Activated naive CD4-positive, alpha-beta T cell treated with Interleukin-2 at 50 U/mL for 16 hours (primary cell): ENCODE measurements at regions not wholly inside any gene's neighbourhood (a gene's known extent, or its start where the extent isn't known, plus 50 kb on each side); places are given as distances from the start of the nearest gene placed in this dataset.
A peak's percentile ranks its signal among the peaks of the same experiment; 100 is the strongest.
"Not testable (repeated sequence)": the region's sequence is repeated elsewhere in the genome, so short reads cannot be mapped to it uniquely, and the experiment has no call there.

ENCODE experiments used
- DNase-seq: peaks from one replicate; pipeline ENCODE4 v3.0.0-alpha.2; 2020

DNA sequence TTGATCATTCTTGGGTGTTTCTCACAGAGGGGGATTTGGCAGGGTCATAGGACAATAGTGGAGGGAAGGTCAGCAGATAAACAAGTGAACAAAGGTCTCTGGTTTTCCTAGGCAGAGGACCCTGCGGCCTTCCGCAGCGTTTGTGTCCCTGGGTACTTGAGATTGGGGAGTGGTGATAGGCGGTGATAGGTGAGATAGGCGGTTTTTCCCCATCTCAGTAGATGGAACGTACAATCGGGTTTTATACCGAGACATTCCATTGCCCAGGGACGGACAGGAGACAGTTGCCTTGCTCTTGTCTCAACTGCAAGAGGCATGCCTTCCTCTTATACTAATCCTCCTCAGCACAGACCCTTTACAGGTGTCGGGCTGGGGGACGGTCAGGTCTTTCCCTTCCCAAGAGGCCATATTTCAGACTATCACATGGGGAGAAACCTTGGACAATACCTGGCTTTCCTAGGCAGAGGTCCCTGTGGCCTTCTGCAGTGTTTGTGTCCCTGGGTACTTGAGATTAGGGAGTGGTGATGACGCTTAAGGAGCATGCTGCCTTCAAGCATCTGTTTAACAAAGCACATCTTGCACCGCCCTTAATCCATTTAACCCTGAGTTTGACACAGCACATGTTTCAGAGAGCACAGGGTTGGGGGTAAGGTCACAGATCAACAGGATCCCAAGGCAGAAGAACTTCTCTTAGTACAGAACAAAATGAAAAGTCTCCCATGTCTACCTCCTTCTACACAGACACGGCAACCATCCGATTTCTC lies 86.2 kb downstream of the OR2B2 start:
- DNase-seq: not testable (repeated sequence)

DNA sequence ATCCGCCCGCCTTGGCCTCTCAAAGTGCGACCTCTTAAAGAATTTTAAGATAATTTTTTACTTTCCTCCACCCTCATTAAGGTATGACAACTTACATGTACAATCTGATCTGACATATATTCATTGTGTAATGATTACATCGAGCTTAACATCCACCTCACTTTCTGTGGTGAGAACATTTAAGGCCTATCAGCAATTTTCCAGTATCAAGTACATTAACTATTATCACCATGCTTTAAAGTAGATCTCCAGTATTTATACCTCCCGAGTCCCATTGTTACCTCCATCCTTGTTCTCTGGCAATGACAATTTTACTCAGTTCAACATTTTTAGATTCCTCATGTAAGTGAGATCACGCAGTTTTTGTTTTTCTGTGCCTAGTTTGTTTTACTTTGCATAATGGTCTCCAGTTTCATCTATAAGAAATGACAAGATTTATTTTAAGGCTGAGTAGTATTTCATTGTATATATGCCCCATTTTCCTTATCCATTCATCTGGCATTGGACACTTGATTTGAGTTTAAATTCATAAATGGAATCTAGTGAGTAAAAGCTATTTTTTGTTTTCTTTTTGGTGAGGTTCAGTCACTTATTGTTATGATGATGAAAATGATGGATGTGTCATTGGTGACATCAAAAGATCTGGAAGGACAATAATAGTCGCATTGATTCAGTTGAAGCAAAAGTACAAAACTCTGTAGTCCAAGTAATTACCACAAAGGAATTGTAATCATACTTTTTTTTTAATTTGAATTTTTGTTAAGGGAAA lies 87.0 kb downstream of the OR2B2 start:
- DNase-seq: no peak

DNA sequence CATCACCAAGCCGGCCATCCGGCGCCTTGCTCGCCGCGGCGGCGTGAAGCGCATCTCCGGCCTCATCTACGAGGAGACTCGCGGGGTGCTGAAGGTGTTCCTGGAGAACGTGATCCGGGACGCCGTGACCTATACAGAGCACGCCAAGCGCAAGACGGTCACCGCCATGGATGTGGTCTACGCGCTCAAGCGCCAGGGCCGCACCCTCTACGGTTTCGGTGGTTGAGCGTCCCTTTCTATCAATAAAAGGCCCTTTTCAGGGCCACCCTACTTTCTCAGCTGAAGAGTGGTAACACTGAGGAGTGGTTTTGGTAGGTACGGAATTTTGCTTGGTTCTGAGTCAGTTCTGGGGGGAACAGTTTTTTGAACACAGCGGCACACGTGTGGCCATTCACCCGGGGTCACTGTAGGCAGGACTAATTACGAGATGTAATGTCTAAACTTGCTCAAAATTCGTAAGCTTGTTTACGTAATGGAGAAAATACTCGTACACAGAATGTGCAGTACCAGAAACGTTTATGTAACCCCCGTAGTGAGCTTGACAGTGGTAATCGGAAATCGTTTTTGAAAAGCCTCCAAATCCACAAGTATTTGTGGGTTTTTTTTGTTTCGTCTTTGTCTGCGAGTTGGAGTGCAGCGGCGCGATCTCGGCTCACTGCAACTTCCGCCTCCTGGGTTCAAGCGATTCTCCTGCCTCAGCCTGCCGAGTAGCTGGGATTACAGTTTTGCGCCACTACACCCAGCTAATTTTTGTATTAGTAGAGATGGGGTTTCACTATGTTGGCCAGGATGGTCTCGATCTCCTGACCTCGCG lies 87.8 kb downstream of the OR2B2 start:
- not testable (repeated sequence) for DNase-seq

DNA sequence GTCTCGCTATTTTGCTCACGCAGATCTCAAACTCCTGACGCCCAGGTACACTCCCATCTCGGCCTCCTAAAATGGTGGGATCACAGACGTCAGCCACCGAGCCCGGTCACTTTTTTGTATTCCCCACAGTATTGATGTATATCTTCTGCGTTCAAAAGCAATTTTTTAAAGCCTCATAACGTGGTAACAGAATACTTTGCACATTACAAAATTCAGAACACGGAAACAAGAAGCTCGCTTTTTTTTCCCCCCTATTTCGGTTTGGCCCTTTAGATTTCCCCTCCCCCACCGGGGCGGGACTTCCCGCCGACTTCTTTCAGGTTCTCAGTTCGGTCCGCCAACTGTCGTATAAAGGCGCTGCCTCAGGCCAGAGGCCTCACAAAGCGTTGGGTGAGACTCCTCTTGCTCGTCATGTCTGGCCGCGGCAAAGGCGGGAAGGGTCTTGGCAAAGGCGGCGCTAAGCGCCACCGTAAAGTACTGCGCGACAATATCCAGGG lies 88.4 kb downstream of the OR2B2 start:
- peak; percentile 73 for DNase-seq

DNA sequence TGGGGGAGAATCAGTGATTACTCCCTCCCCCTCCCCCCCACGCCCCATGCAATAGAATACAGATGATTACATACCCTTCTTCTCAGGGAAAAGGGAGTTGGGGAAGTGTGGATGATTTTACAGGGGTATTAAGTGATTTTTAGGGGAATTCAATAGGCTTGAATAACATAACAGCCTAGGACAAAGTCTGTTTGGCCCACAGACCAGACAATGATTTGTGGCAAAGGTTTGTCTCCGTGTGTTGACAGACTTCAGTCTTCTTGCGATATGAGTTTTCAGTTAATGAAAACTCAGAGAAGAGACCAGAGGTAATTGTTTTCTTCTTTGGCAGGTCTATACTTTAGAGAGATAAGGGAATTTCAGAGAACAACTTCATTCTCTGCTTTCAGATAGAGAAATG lies 95.3 kb downstream of the OR2B2 start:
- no peak for DNase-seq

DNA sequence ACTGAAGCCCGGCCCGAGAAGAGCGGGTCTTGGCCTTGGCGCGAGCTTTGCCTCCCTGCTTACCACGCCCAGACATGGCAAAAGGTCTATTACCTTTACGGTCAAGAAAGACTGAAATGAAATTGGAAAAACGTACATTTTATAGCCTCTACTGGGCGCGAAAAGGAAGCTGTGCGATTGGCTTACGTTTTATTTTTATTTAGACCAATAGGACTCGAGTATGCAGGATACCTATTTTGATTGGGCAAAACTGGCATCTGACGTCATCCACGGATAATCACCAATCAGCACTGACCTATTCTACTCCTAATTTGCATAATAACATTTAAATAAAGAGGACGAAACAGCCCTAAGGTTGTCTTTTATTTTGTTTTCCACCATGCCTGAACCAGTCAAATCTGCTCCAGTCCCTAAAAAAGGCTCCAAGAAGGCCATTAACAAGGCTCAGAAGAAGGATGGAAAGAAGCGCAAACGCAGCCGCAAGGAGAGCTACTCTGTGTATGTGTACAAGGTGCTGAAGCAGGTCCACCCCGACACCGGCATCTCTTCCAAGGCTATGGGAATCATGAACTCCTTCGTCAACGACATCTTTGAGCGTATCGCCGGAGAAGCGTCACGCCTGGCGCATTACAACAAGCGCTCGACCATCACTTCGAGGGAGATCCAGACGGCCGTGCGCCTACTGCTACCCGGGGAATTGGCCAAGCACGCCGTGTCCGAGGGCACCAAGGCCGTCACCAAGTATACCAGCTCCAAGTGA lies 97.4 kb downstream of the OR2B2 start:
- peak; percentile 70 for DNase-seq

DNA sequence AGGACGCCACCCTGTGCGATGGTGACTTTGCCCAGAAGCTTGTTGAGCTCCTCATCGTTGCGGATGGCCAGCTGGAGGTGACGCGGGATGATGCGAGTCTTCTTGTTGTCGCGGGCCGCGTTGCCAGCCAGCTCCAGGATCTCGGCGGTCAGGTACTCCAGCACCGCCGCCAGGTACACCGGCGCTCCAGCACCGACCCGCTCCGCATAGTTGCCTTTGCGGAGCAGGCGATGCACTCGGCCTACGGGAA lies 97.9 kb downstream of the OR2B2 start:
- not testable (repeated sequence) for DNase-seq

DNA sequence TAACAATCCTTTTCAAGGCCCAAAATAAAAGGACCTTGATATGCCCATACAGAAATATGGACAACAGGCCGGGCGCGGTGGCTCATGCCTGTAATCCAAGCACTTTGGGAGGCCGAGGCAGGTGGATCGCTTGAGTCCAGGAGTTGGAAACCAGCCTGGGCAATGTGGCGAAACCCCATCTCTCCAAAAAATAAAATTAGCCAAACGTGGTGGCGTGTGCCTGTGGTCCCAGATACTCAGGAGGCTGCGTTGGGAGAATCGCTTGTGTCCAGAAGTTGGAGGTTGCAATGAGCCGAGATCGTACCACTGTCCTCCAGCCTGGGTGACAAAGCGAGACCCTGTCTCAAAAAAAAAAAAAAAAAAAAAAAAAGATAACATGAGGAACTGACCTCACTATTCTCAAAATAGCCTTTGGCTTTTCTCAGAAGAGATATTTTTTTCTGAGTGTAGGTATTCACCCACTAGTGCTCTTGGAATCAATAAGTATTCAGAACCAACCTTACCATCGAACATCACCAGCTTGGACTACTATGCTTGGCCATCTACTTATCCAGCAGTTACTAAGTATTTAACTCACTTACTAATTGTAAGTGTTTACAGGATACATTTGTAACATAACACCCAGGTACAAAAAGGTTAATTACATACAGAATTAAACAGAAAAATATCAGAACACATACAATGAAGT lies 99.2 kb downstream of the OR2B2 start:
- no peak for DNase-seq

DNA sequence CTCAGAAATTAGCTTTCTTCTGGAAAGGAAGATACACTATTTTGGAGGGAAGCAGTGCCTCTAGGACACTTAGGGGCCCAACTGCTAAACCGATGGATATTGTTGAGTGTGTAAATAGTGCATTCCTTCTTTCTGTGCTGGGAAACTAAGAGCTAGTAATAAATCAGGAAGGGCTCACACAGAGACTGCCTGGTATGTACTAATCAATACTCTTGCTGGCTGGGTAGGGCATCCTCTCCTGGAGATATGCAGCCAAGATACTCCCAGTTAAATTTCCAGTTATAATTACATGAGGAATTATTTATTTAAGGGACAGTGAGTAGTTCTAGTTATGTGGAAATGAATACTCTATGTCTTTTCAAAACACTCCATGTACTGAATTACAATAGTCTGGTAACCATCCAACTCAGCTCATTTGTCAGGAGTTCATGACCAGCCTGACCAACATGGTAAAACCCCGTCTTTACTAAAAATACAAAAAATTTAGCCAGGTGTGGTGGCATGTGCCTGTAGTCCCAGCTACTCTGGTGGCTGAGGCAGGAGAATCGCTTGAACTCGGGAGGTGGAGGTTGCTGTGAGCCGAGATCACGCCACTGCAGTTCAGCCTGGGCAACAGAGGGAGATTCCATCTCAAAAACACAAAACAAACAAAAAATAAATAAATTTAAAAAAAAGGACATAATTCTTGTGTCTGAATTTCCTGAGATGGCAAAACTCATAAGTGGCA lies 100.0 kb downstream of the OR2B2 start:
- DNase-seq: no peak

DNA sequence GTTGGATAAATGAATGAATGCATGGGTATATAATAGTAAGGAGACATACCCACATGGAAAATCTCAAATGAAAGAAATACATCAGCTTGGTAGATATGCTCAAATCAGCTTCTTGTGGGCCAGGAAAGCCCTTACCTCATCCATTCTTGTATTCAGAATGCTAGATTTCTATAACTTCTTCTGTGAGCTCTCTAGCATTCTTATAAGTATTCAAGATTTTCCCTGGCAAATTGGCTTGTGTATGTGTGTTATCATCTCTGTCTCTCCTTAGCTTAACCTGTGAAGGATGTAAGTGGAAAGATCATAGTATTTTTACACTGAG lies 100.8 kb downstream of the OR2B2 start:
- DNase-seq: no peak

DNA sequence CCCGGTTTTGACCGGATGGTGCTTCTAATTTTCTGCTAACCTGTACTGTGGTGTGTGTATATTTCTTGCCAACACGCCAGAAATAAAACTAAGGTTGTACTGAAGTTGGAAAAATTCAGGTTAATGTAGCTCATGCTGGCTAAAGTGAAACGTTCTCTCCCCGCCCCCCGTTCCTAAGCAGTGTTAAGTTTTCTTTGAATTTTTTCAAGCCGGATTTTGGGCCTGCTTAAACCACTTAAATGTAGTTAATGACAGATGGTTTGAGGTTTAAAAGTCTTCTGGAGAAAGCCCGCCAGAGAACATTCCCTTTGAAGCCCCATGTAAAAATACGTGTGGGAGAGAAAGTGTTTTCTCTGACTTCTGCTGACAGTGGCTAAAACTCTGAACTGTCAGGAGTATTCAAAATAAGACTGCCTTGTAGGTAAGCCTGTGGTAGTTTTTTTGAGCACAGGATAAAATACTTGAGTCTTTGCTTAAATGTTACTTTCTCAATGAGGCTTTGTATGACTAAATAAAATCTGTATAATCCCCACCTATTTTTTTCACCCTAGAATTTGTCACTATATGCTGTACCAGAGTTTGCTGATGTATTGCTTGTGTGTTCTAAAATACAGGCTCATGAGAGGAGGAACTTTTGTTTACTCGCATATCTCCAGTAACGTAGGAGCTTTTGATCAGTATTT lies 101.3 kb downstream of the OR2B2 start:
- no peak for DNase-seq

DNA sequence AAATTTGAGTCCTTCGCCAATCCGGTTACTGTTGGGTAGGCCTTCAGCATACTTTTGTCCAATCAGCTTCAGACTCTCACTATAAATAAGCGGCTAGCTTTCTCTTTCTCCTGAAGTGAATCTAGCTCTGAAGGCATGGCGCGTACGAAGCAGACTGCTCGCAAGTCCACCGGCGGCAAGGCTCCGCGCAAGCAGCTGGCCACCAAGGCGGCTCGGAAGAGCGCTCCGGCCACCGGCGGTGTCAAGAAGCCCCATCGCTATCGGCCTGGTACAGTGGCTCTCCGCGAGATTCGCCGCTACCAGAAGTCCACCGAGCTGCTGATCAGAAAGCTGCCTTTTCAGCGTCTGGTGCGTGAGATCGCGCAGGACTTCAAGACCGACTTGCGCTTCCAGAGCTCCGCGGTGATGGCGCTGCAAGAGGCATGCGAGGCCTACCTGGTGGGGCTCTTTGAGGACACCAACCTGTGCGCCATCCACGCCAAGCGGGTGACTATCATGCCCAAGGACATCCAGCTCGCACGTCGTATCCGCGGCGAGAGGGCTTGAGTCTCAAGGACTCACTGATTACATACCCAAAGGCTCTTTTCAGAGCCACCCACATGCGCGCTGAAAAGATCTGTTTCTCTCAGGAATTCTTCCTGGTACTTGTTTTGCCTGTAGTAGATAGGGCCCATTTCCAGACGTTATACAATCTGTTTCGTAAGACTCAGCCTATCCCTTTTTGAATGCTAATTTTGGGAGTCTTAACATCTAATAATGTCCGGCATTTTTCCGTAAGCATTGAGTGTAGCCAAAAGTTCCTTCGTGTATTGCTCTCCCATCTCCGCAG lies 102.0 kb downstream of the OR2B2 start:
- peak; percentile 64 for DNase-seq

DNA sequence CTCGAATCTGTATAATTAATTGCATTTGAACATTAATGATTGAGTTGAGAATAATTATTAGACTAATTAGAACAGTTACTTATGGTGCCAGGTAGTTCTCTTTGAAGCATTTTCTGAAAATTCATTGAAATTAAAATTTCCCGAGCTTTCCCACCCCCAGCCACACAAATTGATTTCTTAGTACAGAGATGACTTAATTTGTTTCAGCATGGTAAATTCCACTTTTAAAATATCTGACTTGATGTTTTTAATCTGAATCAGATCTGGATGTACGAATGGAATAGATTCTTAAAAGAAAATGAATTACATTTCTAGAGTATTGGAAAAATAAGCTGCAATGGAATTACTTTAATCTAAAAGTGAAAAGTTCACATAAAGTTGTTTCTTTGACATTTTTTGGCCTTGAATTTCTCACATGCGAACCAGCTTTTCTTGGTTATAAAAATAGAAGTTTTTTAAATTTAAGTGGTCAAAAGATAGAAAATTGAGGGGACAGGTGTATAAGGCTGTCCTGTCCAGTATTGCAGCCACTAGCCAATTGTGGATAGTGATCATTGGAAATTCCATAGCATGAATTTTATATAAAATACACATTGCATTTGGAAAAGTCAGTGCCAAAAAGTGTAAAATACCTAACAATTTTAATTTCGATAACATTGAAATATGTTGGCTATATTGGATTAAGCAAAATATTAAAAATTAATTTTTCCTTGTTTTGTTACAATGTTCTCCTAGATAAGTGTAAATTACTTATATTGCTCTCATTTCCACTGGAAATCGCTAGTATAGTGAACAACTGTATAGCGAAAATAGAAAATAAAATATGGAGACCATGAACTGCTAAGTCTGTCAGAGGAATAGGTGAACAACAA lies 102.9 kb downstream of the OR2B2 start:
- no peak for DNase-seq

DNA sequence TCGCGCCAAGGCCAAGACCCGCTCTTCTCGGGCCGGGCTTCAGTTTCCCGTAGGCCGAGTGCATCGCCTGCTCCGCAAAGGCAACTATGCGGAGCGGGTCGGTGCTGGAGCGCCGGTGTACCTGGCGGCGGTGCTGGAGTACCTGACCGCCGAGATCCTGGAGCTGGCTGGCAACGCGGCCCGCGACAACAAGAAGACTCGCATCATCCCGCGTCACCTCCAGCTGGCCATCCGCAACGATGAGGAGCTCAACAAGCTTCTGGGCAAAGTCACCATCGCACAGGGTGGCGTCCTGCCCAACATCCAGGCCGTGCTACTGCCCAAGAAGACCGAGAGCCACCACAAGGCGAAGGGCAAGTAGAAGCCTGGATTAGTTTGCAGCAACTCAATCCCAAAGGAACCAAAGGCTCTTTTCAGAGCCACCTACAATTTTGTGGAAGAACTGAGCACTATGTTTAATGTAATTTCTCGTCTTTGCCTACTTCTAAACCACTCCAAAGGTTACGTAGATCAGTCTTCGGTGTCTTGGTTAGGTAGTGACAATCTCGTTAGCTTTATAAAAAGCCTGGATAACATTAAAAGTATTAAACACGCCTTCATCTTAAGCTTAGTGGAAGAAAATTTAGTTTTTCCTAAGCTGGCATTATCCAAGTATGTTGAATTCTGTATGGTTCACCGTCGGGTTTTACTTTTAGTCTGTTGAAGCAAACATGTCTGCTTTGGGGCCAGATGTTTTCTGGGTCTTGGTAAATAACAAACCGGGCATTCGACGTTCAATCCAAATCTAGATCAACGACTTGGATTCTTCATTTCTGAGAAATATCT lies 103.7 kb downstream of the OR2B2 start:
- not testable (repeated sequence) for DNase-seq

DNA sequence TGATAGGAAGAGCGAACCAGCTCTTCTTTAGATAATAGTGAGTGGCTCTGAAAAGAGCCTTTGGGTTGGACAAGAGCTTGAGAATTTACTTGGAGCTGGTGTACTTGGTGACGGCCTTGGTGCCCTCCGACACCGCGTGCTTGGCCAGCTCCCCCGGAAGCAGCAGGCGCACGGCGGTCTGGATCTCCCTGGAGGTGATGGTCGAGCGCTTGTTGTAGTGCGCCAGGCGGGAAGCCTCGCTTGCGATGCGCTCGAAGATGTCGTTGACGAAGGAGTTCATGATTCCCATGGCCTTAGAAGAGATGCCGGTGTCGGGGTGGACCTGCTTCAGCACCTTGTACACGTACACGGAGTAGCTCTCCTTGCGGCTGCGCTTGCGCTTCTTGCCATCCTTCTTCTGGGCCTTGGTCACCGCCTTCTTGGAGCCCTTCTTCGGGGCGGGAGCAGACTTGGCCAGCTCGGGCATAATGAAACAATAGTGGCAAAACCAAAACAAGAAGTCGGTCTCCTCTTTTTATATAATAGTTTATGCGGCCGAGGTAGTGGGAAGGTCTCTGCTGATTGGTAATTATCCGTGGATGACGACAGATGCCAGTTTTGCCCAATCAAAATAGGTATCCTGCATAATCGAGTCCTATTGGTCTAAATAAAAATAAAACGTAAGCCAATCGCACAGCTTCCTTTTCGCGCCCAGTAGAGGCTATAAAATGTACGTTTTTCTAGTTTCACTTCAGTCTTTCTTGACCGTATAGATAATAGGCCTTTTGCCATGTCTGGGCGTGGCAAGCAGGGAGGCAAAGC lies 104.6 kb downstream of the OR2B2 start:
- DNase-seq: peak; percentile 63

DNA sequence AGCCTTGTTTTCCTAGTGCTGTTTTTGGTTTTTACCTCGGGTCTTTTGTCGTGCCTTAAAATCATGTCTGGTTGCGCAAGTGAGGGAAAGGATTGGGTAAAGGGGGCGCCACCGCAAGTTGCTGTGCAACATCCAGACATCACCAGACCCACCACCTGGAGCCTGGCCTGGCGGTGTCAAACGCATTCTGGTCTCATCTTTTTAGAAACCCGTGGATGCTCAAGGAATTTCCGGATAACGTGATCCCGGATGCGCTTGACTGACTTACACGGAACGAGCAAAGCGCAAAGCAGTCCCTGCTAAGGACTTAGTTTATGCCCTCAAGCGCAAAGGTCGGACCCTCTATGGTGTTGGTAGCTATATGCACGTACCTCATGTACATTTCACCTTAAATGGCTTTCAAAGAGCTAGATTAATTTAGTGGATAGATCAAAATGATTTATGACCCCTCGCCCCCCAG lies 105.2 kb downstream of the OR2B2 start:
- DNase-seq: no peak

DNA sequence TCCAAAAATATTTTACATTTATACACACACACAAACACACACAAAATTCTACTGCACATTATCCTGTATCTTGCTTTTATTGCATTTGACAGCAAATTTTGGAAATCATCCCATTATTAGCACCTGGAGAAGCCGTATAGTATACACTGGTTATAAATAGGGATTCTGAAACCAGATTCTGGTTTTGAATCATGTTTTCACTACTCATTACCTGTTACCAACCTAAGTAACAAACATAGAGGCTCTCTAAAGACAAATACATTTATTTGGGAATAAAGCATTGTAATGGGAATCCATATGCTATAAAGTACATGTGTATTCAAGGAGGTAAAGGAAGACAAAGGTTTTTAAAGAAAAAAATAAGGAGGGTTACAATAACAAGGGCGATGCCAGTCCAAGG lies 106.8 kb downstream of the OR2B2 start:
- no peak for DNase-seq
